ENCODE measurements at regions not wholly inside any gene's neighbourhood (a gene's known extent, or its start where the extent isn't known, plus 50 kb on each side); places are given as distances from the start of the nearest gene placed in this dataset.

DNA sequence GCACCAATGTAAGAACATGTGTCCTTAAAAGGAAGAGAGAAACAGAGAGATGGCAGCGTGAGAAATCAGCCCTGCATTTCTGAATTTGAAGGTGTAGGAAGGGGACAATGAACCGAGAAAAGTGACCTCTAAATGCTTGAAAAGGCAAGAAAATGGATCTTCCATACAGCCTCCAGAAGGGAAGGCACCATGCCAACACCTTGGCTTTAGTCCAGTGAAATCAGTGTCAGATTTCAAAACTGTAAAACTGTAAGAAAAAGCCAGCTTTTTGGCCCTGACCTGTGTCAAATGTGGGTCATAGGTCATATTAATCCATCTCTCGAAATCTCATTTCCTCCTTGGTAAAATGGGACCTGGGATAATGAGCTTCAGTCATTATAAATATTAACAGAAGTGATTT is 762.3 kb downstream of the DCDC2C start:
- TF ChIP-seq ZNF302 (tag by site-specific recombination; IDR thresholded peaks at IDR 0.05; ENCODE audit: low read depth) (no peak), BCL11B (tag by site-specific recombination; IDR thresholded peaks at IDR 0.05; ENCODE audit: low read depth) (no peak), ZNF558 (tag by site-specific recombination; IDR thresholded peaks at IDR 0.05) (no peak), ZNF510 (tag by site-specific recombination; IDR thresholded peaks at IDR 0.05; ENCODE audit: insufficient replicate concordance) (no peak), CTCF (tag by site-specific recombination; IDR thresholded peaks at IDR 0.05) (no peak), TCF7L2 (IDR thresholded peaks at IDR 0.05; ENCODE audit: borderline replicate concordance, low read depth, low read length) (no peak), PRDM10 (tag by site-specific recombination; IDR thresholded peaks at IDR 0.05) (no peak), ZNF677 (tag by site-specific recombination; IDR thresholded peaks at IDR 0.05) (no peak), ATF2 (tag by site-specific recombination; IDR thresholded peaks at IDR 0.05; ENCODE audit: low read depth) (no peak), ZNF747 (tag by site-specific recombination; IDR thresholded peaks at IDR 0.05) (no peak)
